ENCODE measurements at regions not wholly inside any gene's neighbourhood (a gene's known extent, or its start where the extent isn't known, plus 50 kb on each side); places are given as distances from the start of the nearest gene placed in this dataset.

- 82 to 95% (median 89%) methylated on average over 4 of the region's 4 CpGs for WGBS, 3 donors
- no peak overlapping the region for H3K27ac ChIP-seq
- no peaks in the 10 kb centered on the region for H3K36me3 ChIP-seq
- H3K9me3 ChIP-seq: no peaks in the 10 kb centered on the region
- no peak for DNase-seq
- TF ChIP-seq CTCF (IDR thresholded peaks at IDR 0.05): no peak
- no peak for TF ChIP-seq POLR2A (IDR thresholded peaks at IDR 0.05)
- TF ChIP-seq EP300 (IDR thresholded peaks at IDR 0.05): no peak
- H3K4me1 ChIP-seq (ENCODE audit: insufficient read depth): no peaks in the 10 kb centered on the region
- intact Hi-C loops (cut with DNase I): no loop called here
- H3K4me3 ChIP-seq: no peak overlapping the region
- H3K27me3 ChIP-seq: no peaks in the 10 kb centered on the region
Observed at GRCh38 chr4:133464311-133464710, 315.2 kb downstream of the PCDH10 start.

GRCh38 chr4:133452678-133453077 lies 303.6 kb downstream of the PCDH10 start:
- no peak overlapping the region for H3K27ac ChIP-seq
- no peaks in the 10 kb centered on the region for H3K9me3 ChIP-seq
- DNase-seq: no peak
- no peaks in the 10 kb centered on the region for H3K27me3 ChIP-seq
- intact Hi-C loops (cut with DNase I): no loop called here
- no peaks in the 10 kb centered on the region for H3K36me3 ChIP-seq
- H3K4me1 ChIP-seq (ENCODE audit: insufficient read depth): no peaks in the 10 kb centered on the region
- H3K4me3 ChIP-seq: no peak overlapping the region
- no peak for TF ChIP-seq EP300 (IDR thresholded peaks at IDR 0.05)
- TF ChIP-seq POLR2A (IDR thresholded peaks at IDR 0.05): no peak
- TF ChIP-seq CTCF (IDR thresholded peaks at IDR 0.05): no peak
- WGBS, 3 donors: 95% methylated on average over 2 of the region's 2 CpGs

- intact Hi-C loops (cut with DNase I): no loop called here
- no peaks in the 10 kb centered on the region for H3K27me3 ChIP-seq
- DNase-seq: no peak
- no peaks in the 10 kb centered on the region for H3K9me3 ChIP-seq
- no peaks in the 10 kb centered on the region for H3K4me1 ChIP-seq (ENCODE audit: insufficient read depth)
- H3K27ac ChIP-seq: no peak overlapping the region
- no peak overlapping the region for H3K4me3 ChIP-seq
- WGBS, 3 donors: 92 to 98% (median 97%) methylated on average over 17 of the region's 17 CpGs
- H3K36me3 ChIP-seq: no peaks in the 10 kb centered on the region
- TF ChIP-seq CTCF (IDR thresholded peaks at IDR 0.05): no peak
- no peak for TF ChIP-seq EP300 (IDR thresholded peaks at IDR 0.05)
- no peak for TF ChIP-seq POLR2A (IDR thresholded peaks at IDR 0.05)
Observed at GRCh38 chr4:133450813-133451212, 301.7 kb downstream of the PCDH10 start.

GRCh38 chr4:133440404-133440803 lies 291.3 kb downstream of the PCDH10 start:
- H3K27me3 ChIP-seq: no peaks in the 10 kb centered on the region
- intact Hi-C loops (cut with DNase I): no loop called here

More at GRCh38 chr4:133440404-133440803, 291.3 kb downstream of the PCDH10 start:
- H3K4me1 ChIP-seq (ENCODE audit: insufficient read depth): no peaks in the 10 kb centered on the region
- TF ChIP-seq CTCF (IDR thresholded peaks at IDR 0.05) (no peak), POLR2A (IDR thresholded peaks at IDR 0.05) (no peak), EP300 (IDR thresholded peaks at IDR 0.05) (no peak)
- no peak for DNase-seq
- H3K4me3 ChIP-seq: no peak overlapping the region
- no peaks in the 10 kb centered on the region for H3K36me3 ChIP-seq
- no peak overlapping the region for H3K27ac ChIP-seq
- H3K9me3 ChIP-seq: no peaks in the 10 kb centered on the region

All from ovary (tissue), 7 donors.